IMR-90 (cell line): ENCODE measurements at regions not wholly inside any gene's neighbourhood (a gene's known extent, or its start where the extent isn't known, plus 50 kb on each side); places are given as distances from the start of the nearest gene placed in this dataset.

Experiments used
- ATAC-seq: fragments of 200-7000 bp; cut with Tn5 transposase; 2 replicates; pipeline ENCODE4 v1.9.1; 2020; ENCODE audit warnings: low read depth, mild to moderate bottlenecking, moderate library complexity
- BruUV-seq: library from RNA; stranded (reverse); fragments of 400-500 nt; replicated peaks from 2 replicates; lab custom pipeline; 2021; lab: Mats Ljungman, UMichigan
- CTCF ChIA-PET: fragments of 300-600 bp; formaldehyde crosslinking; extraction: SDS; loops from one replicate; lab custom pipeline; 2021; ENCODE audit warnings: antibody characterized with exemption; lab: Yijun Ruan, JAX
- POLR2A ChIA-PET: fragments of 300-600 bp; sonication (Branson Sonifier 250); formaldehyde crosslinking; loops from one replicate; lab custom pipeline; 2022; ENCODE audit warnings: antibody characterized with exemption; ENCODE audit not compliant: unreplicated experiment; lab: Charles Lee
- DNase-seq: peaks from one replicate; pipeline ENCODE4 v3.0.0; 2013
- H2AFZ ChIP-seq: replicated peaks from 2 replicates; pipeline ENCODE3; 2013; ENCODE audit warnings: low read length, mild to moderate bottlenecking; ENCODE audit not compliant: poor library complexity
- H2AK5ac ChIP-seq: 2 replicates; pipeline ENCODE4 v1.6.1; 2013; ENCODE audit warnings: low read depth, low read length, inconsistent platforms
- H2AK9ac ChIP-seq: replicated peaks from 2 replicates; pipeline ENCODE3; 2013; ENCODE audit warnings: mild to moderate bottlenecking, low read depth, low read length, moderate library complexity; ENCODE audit not compliant: poor library complexity
- H2BK120ac ChIP-seq: 2 replicates; pipeline ENCODE4 v1.6.1; 2013; ENCODE audit warnings: low read depth, low read length, inconsistent platforms
- H2BK15ac ChIP-seq: 3 replicates; pipeline ENCODE4 v1.6.1; 2013; ENCODE audit warnings: low read depth, low read length, inconsistent platforms
- H2BK20ac ChIP-seq: 2 replicates; pipeline ENCODE4 v1.6.1; 2013; ENCODE audit warnings: low read depth, mild to moderate bottlenecking, inconsistent platforms, low read length, moderate library complexity
- H2BK5ac ChIP-seq: 2 replicates; pipeline ENCODE4 v1.6.1; 2013; ENCODE audit warnings: mild to moderate bottlenecking, low read depth, low read length, inconsistent platforms; ENCODE audit not compliant: poor library complexity, severe bottlenecking
- H3K14ac ChIP-seq: replicated peaks from 2 replicates; pipeline ENCODE4 v1.6.1; 2013; ENCODE audit warnings: low read depth, low read length, inconsistent platforms
- H3K18ac ChIP-seq: 2 replicates; pipeline ENCODE4 v1.6.1; 2013; ENCODE audit warnings: low read depth, low read length, control low read depth
- H3K23ac ChIP-seq: 2 replicates; pipeline ENCODE4 v1.6.1; 2013; ENCODE audit warnings: low read depth, low read length, inconsistent platforms
- H3K27ac ChIP-seq: 2 replicates; pipeline ENCODE4 v1.5.1; 2013; ENCODE audit warnings: mild to moderate bottlenecking, control low read depth, low read length; ENCODE audit not compliant: insufficient read depth
- H3K27me3 ChIP-seq: 2 replicates; pipeline ENCODE4 v1.6.1; 2013; ENCODE audit warnings: low read length; ENCODE audit not compliant: control insufficient read depth, insufficient read depth
- H3K36me3 ChIP-seq: 2 replicates; pipeline ENCODE4 v1.6.1; 2013; ENCODE audit warnings: low read length, mixed read lengths; ENCODE audit not compliant: control insufficient read depth, insufficient read depth
- H3K4ac ChIP-seq: 2 replicates; pipeline ENCODE4 v1.6.1; 2013; ENCODE audit warnings: low read depth, low read length, inconsistent platforms
- H3K4me1 ChIP-seq: 2 replicates; pipeline ENCODE4 v1.6.1; 2013; ENCODE audit warnings: low read length, mixed read lengths; ENCODE audit not compliant: control insufficient read depth, insufficient read depth
- H3K4me2 ChIP-seq: 2 replicates; pipeline ENCODE4 v1.6.1; 2013; ENCODE audit warnings: low read depth, mild to moderate bottlenecking, control low read depth, low read length, moderate library complexity
- H3K4me3 ChIP-seq: 2 replicates; pipeline ENCODE4 v1.5.1; 2013; ENCODE audit warnings: low read depth, mild to moderate bottlenecking, control low read depth, low read length, moderate library complexity; ENCODE audit not compliant: insufficient read depth
- H3K56ac ChIP-seq: 2 replicates; pipeline ENCODE4 v1.6.1; 2013; ENCODE audit warnings: low read length, inconsistent platforms; ENCODE audit not compliant: insufficient read depth; ENCODE audit errors: extremely low read depth
- H3K79me1 ChIP-seq, 2 experiments: 2 replicates each; pipeline ENCODE4 v1.6.1; 2013; ENCODE audit warnings: low read length in 2 of 2, inconsistent platforms in 1 of 2, low read depth in 1 of 2
- H3K9ac ChIP-seq: 2 replicates; pipeline ENCODE4 v1.6.1; 2013; ENCODE audit warnings: low read depth, low read length, control low read depth
- H3K9me1 ChIP-seq: 2 replicates; pipeline ENCODE4 v1.6.1; 2013; ENCODE audit warnings: low read length, inconsistent platforms; ENCODE audit not compliant: insufficient read depth
- H3K9me3 ChIP-seq: 2 replicates; pipeline ENCODE4 v1.6.1; 2013; ENCODE audit warnings: low read length; ENCODE audit not compliant: control insufficient read depth, insufficient read depth
- H4K20me1 ChIP-seq: 2 replicates; pipeline ENCODE4 v1.6.1; 2013; ENCODE audit warnings: low read length, inconsistent platforms; ENCODE audit not compliant: insufficient read depth
- H4K5ac ChIP-seq: 2 replicates; pipeline ENCODE4 v1.6.1; 2013; ENCODE audit warnings: mild to moderate bottlenecking, low read depth, low read length, control low read depth
- H4K8ac ChIP-seq, 2 experiments: 2 replicates each; pipeline ENCODE4 v1.6.1; 2013; ENCODE audit warnings: low read depth in 2 of 2, low read length in 2 of 2, control low read depth in 1 of 2, inconsistent platforms in 1 of 2
- H4K91ac ChIP-seq: 2 replicates; pipeline ENCODE4 v1.6.1; 2013; ENCODE audit warnings: low read depth, low read length, inconsistent platforms; ENCODE audit not compliant: insufficient read depth
- BHLHE40 ChIP-seq: fragments of 150-350 bp; IDR thresholded peaks from 2 replicates; pipeline ENCODE4 v1.6.1; 2016; ENCODE audit warnings: mild to moderate bottlenecking, low read depth, low read length
- CEBPB ChIP-seq: IDR thresholded peaks from 2 replicates; pipeline ENCODE4 v1.6.1; 2012; ENCODE audit warnings: low read depth, low read length, improper control_type of control experiment
- CHD1 ChIP-seq: IDR thresholded peaks from 2 replicates; pipeline ENCODE4 v1.6.1; 2012; ENCODE audit warnings: low read depth, low read length, improper control_type of control experiment
- ELK1 ChIP-seq: fragments of 150-350 bp; IDR thresholded peaks from 2 replicates; pipeline ENCODE4 v1.6.1; 2016; ENCODE audit warnings: low read depth, mild to moderate bottlenecking, low read length, moderate library complexity, borderline replicate concordance
- FOS ChIP-seq: fragments of 150-350 bp; IDR thresholded peaks from 2 replicates; pipeline ENCODE4 v1.6.1; 2016; ENCODE audit warnings: low read depth, low read length
- MAFK ChIP-seq: IDR thresholded peaks from 2 replicates; pipeline ENCODE4 v1.6.1; 2012; ENCODE audit warnings: low read depth, low read length, improper control_type of control experiment
- MAZ ChIP-seq: IDR thresholded peaks from 2 replicates; pipeline ENCODE4 v1.6.1; 2012; ENCODE audit warnings: low read depth, mild to moderate bottlenecking, low read length, improper control_type of control experiment, moderate library complexity, borderline replicate concordance
- MXI1 ChIP-seq: IDR thresholded peaks from 2 replicates; pipeline ENCODE4 v1.6.1; 2012; ENCODE audit warnings: low read depth, mild to moderate bottlenecking, low read length, moderate library complexity, borderline replicate concordance
- NFE2L2 ChIP-seq: fragments of 150-350 bp; IDR thresholded peaks from 2 replicates; pipeline ENCODE4 v1.6.1; 2016; ENCODE audit warnings: low read depth, mild to moderate bottlenecking, low read length
- POLR2A ChIP-seq: IDR thresholded peaks from 2 replicates; pipeline ENCODE4 v1.6.1; 2012; ENCODE audit warnings: mild to moderate bottlenecking, low read depth, low read length
- RAD21 ChIP-seq: IDR thresholded peaks from 2 replicates; pipeline ENCODE4 v1.6.1; 2012; ENCODE audit warnings: low read length, improper control_type of control experiment
- RCOR1 ChIP-seq: IDR thresholded peaks from 2 replicates; pipeline ENCODE4 v1.6.1; 2012; ENCODE audit warnings: mild to moderate bottlenecking, low read length, improper control_type of control experiment; ENCODE audit not compliant: insufficient replicate concordance
- RFX5 ChIP-seq: IDR thresholded peaks from 2 replicates; pipeline ENCODE4 v1.8.0; 2012; ENCODE audit warnings: low read depth, mild to moderate bottlenecking, low read length, moderate library complexity
- SMC3 ChIP-seq: fragments of 150-350 bp; IDR thresholded peaks from 2 replicates; pipeline ENCODE4 v1.6.1; 2016; ENCODE audit warnings: low read depth, mild to moderate bottlenecking, antibody characterized with exemption, low read length, moderate library complexity
- USF2 ChIP-seq: fragments of 150-350 bp; IDR thresholded peaks from 2 replicates; pipeline ENCODE4 v1.6.1; 2017; ENCODE audit warnings: mild to moderate bottlenecking, antibody characterized with exemption, low read length, low read depth
- WGBS, 2 experiments: methylation state at CpG; one replicate each; pipeline versions ENCODE4 v1.1.5 to v1.1.7; 2013; ENCODE audit warnings: missing lambda C conversion rate in 2 of 2; ENCODE audit not compliant: insufficient read length in 1 of 2; ENCODE audit errors: extremely low coverage in 2 of 2; 5-methylcytosine and 5-hydroxymethylcytosine counted together
- dilution Hi-C: fragments of 300-500 bp; cut with HindIII; formaldehyde crosslinking; loops from one replicate; pipeline ENCODE4 v1.14.3; 2018; ENCODE audit warnings: low sequenced_read_pairs; ENCODE audit not compliant: unreplicated experiment
- in situ Hi-C: fragments of 300-500 bp; cut with MboI; formaldehyde crosslinking; loops from 3 replicates; pipeline ENCODE4 v1.14.3; 2019; ENCODE audit warnings: low sequenced_read_pairs, inconsistent platforms, mixed read lengths
- intact Hi-C: fragments of 100-400 bp; cut with micrococcal nuclease; formaldehyde crosslinking; loops from 2 replicates; pipeline ENCODE4 v1.10.0; 2022
- TF ChIP-seq, protein P1 (sequence below): conservative IDR thresholded peaks from 2 replicates; pipeline ENCODE4 v1.5.1; 2012; ENCODE audit warnings: mild to moderate bottlenecking, low read depth, low read length, improper control_type of control experiment

GRCh38 chr1:80282536-80282935, 1276.0 kb upstream of the ADGRL4 start:
- TF ChIP-seq CEBPB (no peak), SMC3 (no peak), RFX5 (no peak), USF2 (no peak), NFE2L2 (no peak), RCOR1 (no peak), MXI1 (no peak), MAZ (no peak), BHLHE40 (no peak), FOS (no peak), ELK1 (no peak), POLR2A (no peak), MAFK (no peak), RAD21 (no peak), CHD1 (no peak)
- TF ChIP-seq, protein P1, sequence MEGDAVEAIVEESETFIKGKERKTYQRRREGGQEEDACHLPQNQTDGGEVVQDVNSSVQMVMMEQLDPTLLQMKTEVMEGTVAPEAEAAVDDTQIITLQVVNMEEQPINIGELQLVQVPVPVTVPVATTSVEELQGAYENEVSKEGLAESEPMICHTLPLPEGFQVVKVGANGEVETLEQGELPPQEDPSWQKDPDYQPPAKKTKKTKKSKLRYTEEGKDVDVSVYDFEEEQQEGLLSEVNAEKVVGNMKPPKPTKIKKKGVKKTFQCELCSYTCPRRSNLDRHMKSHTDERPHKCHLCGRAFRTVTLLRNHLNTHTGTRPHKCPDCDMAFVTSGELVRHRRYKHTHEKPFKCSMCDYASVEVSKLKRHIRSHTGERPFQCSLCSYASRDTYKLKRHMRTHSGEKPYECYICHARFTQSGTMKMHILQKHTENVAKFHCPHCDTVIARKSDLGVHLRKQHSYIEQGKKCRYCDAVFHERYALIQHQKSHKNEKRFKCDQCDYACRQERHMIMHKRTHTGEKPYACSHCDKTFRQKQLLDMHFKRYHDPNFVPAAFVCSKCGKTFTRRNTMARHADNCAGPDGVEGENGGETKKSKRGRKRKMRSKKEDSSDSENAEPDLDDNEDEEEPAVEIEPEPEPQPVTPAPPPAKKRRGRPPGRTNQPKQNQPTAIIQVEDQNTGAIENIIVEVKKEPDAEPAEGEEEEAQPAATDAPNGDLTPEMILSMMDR, result no peak
- no CpG with 5 or more reads among the region's 4 CpGs for WGBS, 2 experiments
- CTCF ChIA-PET, result no interaction called here

More at GRCh38 chr1:80282536-80282935, 1276.0 kb upstream of the ADGRL4 start:
- no TSS peak for BruUV-seq
- Histone ChIP-seq H3K27ac (no peak overlapping the region), H4K5ac (no peak overlapping the region), H3K36me3 (no peaks in the 10 kb centered on the region), H3K4ac (no peak overlapping the region), H3K23ac (no peak overlapping the region), H4K8ac (no peak overlapping the region), H3K56ac (no peak overlapping the region), H3K9me1 (no peaks in the 10 kb centered on the region), H2AK5ac (no peak overlapping the region), H3K27me3 (no peaks in the 10 kb centered on the region), H2AK9ac (no peak overlapping the region), H2BK20ac (no peak overlapping the region), H4K91ac (no peak overlapping the region), H3K9me3 (no peaks in the 10 kb centered on the region), H2BK5ac (no peak overlapping the region), H3K18ac (no peak overlapping the region), H3K14ac (no peak overlapping the region), H4K20me1 (no peaks in the 10 kb centered on the region), H2BK15ac (no peak overlapping the region), H3K4me3 (no peak overlapping the region), H2BK120ac (no peak overlapping the region), H3K4me2 (no peak overlapping the region), H3K4me1 (no peaks in the 10 kb centered on the region), H2AFZ (no peak overlapping the region), H3K79me1 (no peaks in the 10 kb centered on the region), H3K9ac (no peak overlapping the region)
- ATAC-seq, result no peak
- DNase-seq, result no peak
- POLR2A ChIA-PET, result no interaction called here
- in situ Hi-C loops, result no loop called here
- intact Hi-C loops, result no loop called here
- dilution Hi-C loops, result no loop called here
